ENCODE measurements at regions not wholly inside any gene's neighbourhood (a gene's known extent, or its start where the extent isn't known, plus 50 kb on each side); places are given as distances from the start of the nearest gene placed in this dataset.

- H3K4me3 ChIP-seq (ENCODE audit: low read depth, low read length), result no peak overlapping the region
- no peak for DNase-seq (ENCODE audit: low read depth)
Measured at GRCh38 chr5:39811381-39811780, 386.6 kb upstream of the DAB2 start.

GRCh38 chr5:39808656-39809055 lies 383.9 kb upstream of the DAB2 start:
- H3K4me3 ChIP-seq (ENCODE audit: low read depth, low read length), result no peak overlapping the region
- no peak for DNase-seq (ENCODE audit: low read depth)

GRCh38 chr5:39801306-39801705 lies 376.5 kb upstream of the DAB2 start:
- no peak for DNase-seq (ENCODE audit: low read depth)
- H3K4me3 ChIP-seq (ENCODE audit: low read depth, low read length), result no peak overlapping the region

GRCh38 chr5:39800042-39800601 lies 375.3 kb upstream of the DAB2 start:
- H3K4me3 ChIP-seq (ENCODE audit: low read depth, low read length), result no peak overlapping the region
- no peak for DNase-seq (ENCODE audit: low read depth)

DNA sequence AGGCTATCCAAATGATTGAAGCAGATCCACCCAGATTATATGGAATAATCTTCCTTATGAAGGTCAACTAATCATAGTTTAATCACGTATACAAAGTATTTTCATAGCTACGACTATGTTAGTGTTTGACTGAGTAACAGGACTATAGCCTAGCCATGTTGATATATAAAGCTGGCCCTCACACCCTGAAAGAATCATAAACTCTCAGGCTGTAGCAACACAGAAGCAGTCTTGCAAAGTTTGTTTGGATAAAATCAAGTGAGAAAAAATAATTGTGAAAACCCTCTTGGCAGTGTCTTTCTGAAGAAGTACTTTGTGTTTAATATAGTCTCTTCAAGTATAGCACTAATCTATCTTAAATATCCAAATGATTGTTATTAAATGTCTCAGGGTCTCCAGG lies 374.5 kb upstream of the DAB2 start:
- no peak for DNase-seq (ENCODE audit: low read depth)
- no peak overlapping the region for H3K4me3 ChIP-seq (ENCODE audit: low read depth, low read length)

GRCh38 chr5:39794513-39795210 lies 369.9 kb upstream of the DAB2 start:
- peak; percentile 52 for DNase-seq (ENCODE audit: low read depth)
- H3K4me3 ChIP-seq (ENCODE audit: low read depth, low read length), result no peak overlapping the region

- H3K4me3 ChIP-seq (ENCODE audit: low read depth, low read length), result no peak overlapping the region
Measured at GRCh38 chr5:39785410-39785809, 360.6 kb upstream of the DAB2 start.

DNA sequence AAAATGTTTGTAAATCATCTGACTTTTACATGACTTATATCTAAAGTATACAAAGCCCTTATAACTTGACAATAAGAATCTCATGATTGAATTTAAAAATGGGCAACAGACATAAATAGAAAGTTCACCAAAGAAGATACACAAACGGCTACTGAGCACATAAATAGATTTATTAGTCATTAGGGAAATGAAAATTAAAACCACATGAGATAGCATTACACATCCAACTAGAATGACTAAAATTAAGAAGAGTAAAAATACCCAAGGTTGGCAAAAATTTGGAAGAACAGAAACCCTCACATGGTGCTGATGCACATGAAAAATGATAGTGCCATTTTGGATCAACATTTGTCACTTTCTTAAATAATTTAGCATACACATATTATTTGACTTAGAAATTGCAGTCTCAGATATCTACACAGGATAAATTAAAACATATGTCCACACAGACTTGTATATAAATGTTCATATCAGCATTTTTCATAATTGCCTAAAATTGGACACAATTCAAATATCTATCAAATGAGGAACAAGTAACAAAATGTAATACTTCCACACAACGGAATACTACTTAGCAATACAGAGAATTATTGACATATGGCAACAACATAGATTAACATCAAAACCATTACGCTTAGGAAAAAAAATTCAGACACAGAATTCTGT lies 359.1 kb upstream of the DAB2 start:
- H3K4me3 ChIP-seq (ENCODE audit: low read depth, low read length), result no peak overlapping the region
- no peak for DNase-seq (ENCODE audit: low read depth)

More at GRCh38 chr5:39785410-39785809, 360.6 kb upstream of the DAB2 start:
- no peak for DNase-seq (ENCODE audit: low read depth)

DNA sequence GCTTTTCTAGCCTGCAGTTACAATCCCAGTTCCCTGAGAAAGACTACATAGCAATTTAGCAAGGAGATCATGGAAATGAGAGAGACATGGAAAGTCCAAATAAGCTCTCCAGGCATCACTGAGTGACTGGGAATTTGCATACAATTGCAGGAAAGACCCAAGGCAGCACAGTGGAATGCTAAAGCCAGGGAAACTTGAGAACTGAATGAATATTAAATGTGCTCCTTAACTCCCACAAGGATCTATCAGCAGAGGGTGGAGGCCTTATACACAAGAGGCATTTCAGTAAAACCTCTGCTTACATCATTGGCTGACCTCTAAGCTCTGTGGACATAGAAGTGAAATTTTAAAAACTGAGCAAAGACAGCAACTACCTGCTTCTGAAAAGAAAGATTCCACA lies 355.6 kb upstream of the DAB2 start:
- no peak overlapping the region for H3K4me3 ChIP-seq (ENCODE audit: low read depth, low read length)
- peak; percentile 76 for DNase-seq (ENCODE audit: low read depth)

- no peak overlapping the region for H3K4me3 ChIP-seq (ENCODE audit: low read depth, low read length)
- no peak for DNase-seq (ENCODE audit: low read depth)
Measured at GRCh38 chr5:39779831-39780230, 355.1 kb upstream of the DAB2 start.

DNA sequence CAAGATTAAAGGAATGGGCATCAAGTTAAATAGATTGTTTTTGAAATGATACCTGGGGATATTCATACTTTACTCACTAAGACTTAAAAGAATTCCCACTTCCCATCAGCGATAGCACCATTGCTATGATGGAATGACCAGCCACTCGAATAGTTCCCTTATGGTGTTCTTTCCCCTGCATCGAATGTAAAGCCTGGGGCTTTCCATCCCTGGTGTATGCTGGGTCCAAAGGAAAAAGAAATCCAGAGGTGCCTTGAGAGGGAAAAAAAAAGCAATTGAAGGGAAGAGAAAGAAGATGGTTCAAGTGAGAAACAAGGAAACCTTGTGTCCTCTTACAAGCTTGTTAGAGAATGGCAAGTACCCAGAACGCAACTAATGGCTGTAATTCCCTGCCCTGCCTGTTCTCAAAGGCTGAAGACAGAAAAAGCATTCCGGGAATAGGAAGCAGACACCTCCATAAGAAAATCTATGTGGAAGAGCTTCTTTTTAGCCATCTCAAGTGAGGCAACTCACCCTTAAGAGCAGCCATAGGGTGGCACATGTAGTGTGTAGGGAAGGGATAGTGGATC lies 351.1 kb upstream of the DAB2 start:
- DNase-seq (ENCODE audit: low read depth), result no peak
- H3K4me3 ChIP-seq (ENCODE audit: low read depth, low read length), result no peak overlapping the region

GRCh38 chr5:39775086-39775796 lies 350.5 kb upstream of the DAB2 start:
- no peak overlapping the region for H3K4me3 ChIP-seq (ENCODE audit: low read depth, low read length)
- DNase-seq (ENCODE audit: low read depth), result peak; percentile 71

GRCh38 chr5:39774605-39775004 lies 349.8 kb upstream of the DAB2 start:
- H3K4me3 ChIP-seq (ENCODE audit: low read depth, low read length), result no peak overlapping the region
- no peak for DNase-seq (ENCODE audit: low read depth)

GRCh38 chr5:39772307-39772706 lies 347.5 kb upstream of the DAB2 start:
- DNase-seq (ENCODE audit: low read depth), result no peak
- no peak overlapping the region for H3K4me3 ChIP-seq (ENCODE audit: low read depth, low read length)

GRCh38 chr5:39767916-39768315 lies 343.1 kb upstream of the DAB2 start:
- DNase-seq (ENCODE audit: low read depth), result no peak
- no peak overlapping the region for H3K4me3 ChIP-seq (ENCODE audit: low read depth, low read length)

GRCh38 chr5:39765366-39765765 lies 340.6 kb upstream of the DAB2 start:
- no peak overlapping the region for H3K4me3 ChIP-seq (ENCODE audit: low read depth, low read length)
- peak; percentile 36 for DNase-seq (ENCODE audit: low read depth)

- no peak for DNase-seq (ENCODE audit: low read depth)
- H3K4me3 ChIP-seq (ENCODE audit: low read depth, low read length), result no peak overlapping the region
Measured at GRCh38 chr5:39762761-39763160, 338.0 kb upstream of the DAB2 start.

DNA sequence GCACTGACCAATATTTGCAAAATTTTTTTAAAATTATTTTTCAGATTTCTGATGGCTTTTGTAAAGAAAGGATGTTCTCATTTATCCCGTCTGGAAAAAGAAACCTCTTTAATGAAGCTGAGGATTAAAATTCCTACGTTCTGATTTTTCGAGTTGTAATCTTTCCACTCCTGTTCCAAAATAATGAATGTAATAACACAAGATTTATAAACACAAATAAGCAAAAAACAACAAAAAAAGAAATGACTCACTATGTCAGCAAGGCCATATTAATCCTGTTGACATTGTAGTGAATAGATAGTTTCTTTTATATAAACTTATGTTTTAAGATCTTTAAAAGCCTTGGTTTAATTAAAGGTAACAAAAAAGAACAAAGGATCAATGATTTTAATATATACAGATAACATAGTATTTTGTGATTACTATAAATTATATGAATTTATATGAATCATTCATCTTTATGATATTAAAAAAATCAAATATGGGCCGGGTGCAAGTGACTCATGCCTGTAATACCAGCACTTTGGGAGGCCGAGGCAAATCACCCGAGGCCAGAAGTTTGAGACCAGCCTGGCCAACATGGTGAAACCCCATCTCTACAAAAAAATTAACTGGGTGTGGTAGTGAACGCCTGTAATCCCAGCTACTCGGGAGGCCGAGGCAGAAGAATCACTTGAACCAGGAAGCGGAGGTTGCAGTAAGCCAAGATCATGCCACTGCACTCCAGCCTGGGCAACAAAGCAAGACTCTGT lies 336.6 kb upstream of the DAB2 start:
- H3K4me3 ChIP-seq (ENCODE audit: low read depth, low read length), result no peak overlapping the region
- no peak for DNase-seq (ENCODE audit: low read depth)

All from skeletal muscle cell (primary cell).